IgD-negative memory B cell (primary cell): ENCODE measurements at regions not wholly inside any gene's neighbourhood (a gene's known extent, or its start where the extent isn't known, plus 50 kb on each side); places are given as distances from the start of the nearest gene placed in this dataset.
"Not testable (repeated sequence)": the region's sequence is repeated elsewhere in the genome, so short reads cannot be mapped to it uniquely, and the experiment has no call there.

Source experiments
- H3K27ac Mint-ChIP-seq, 3 donors: one replicate each; pipeline ENCODE4 v1.8.0; 2020 to 2022; ENCODE audit warnings: mild to moderate bottlenecking in 3 of 3, mixed read lengths in 3 of 3, moderate library complexity in 1 of 3
- H3K27me3 Mint-ChIP-seq: one replicate; pipeline ENCODE4 v1.8.0; 2021; ENCODE audit warnings: mixed read lengths
- H3K36me3 Mint-ChIP-seq: one replicate; pipeline ENCODE4 v1.8.0; 2020; ENCODE audit warnings: mild to moderate bottlenecking, mixed read lengths
- H3K4me1 Mint-ChIP-seq, 3 donors: one replicate each; pipeline ENCODE4 v1.8.0; 2020 to 2022; ENCODE audit warnings: mixed read lengths in 3 of 3, mild to moderate bottlenecking in 1 of 3
- H3K4me3 Mint-ChIP-seq, 4 donors: one replicate each; pipeline ENCODE4 v1.8.0; 2020 to 2022; ENCODE audit warnings: mild to moderate bottlenecking in 4 of 4, mixed read lengths in 4 of 4, moderate library complexity in 3 of 4
- H3K9me3 Mint-ChIP-seq, 3 donors: one replicate each; pipeline ENCODE4 v1.8.0; 2020 to 2021; ENCODE audit warnings: mixed read lengths in 3 of 3, mild to moderate bottlenecking in 1 of 3

DNA sequence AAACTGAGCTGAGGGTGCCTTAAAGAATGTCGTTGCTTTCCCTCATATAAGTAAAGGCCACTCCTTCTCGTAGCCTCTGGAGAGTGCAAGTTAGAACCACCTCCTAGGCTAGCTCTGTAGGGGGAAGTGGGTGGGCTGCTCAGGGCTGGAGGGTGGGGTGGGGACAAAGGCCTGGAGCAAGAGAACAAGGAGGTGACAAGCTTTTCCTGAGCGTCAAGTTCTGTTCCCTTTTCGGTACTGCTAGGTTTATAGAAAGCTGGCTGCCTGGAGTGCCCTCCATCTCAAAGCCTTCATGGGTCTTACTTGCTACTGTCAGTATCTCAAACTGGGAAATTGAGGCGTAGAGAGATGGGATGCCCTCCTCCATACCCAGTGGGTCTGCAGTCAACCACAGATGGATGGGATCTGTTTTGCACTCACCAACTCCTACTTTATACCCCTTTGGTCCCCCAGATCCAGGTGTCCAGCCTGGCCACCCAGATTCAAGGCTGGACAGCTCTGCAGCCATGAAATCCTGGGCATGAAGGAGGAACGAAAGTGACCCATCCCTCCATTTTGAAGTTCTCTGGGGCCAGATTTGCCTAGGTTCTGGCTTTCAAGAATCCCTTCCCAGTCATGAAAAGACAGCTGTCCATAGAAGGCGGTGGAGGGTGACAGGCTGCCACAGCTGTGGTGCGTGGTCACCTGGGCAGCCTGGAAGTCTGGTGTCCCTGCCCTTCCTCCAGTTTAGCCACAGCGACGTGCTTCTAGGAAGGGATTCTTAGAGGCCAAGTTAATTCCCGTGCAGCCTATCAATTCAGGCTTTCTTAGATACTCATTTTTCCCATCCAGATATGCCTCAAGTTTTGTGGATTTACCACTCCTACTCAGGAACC, 117.8 kb downstream of the CRLF3 start:
- Mint-ChIP-seq H3K27me3 (peaks cover 41% of the 10 kb centered on the region), H3K27ac (peak overlapping the region in 1 of 3 donors; percentile 74), H3K4me1 (peaks cover 0 to 11% (median 9%) of the 10 kb centered on the region in 3 donors), H3K4me3 (peak overlapping the region; percentile 9 to 89 (median 50))
- H3K9me3 Mint-ChIP-seq, H3K36me3 Mint-ChIP-seq: not testable (repeated sequence)

DNA sequence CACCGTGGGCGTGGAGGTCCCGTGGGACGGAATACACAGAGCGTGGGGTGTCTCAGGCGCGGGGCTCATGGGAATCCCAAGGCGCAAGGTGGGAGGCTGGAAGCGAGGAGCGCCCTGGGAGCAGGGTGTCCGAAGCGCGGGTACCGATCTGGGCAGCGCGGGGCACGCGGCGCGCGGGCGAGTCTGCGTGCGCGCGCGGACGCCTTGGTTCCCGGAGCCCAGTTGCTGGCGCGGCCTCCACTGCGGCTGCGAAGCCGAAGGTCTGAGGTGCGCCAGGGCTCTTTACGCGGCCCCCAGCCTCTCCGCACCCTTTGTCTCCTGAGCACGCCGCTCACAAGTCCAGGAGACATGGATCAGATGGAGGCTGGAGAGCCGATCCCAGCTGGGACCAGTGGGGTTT, 118.5 kb downstream of the CRLF3 start:
- not testable (repeated sequence) for H3K9me3 Mint-ChIP-seq, H3K27ac Mint-ChIP-seq, H3K4me1 Mint-ChIP-seq, H3K36me3 Mint-ChIP-seq
- H3K4me3 Mint-ChIP-seq: peak overlapping the region in 2 of 4 donors; percentile 50 to 68
- H3K27me3 Mint-ChIP-seq: peaks cover 42% of the 10 kb centered on the region

DNA sequence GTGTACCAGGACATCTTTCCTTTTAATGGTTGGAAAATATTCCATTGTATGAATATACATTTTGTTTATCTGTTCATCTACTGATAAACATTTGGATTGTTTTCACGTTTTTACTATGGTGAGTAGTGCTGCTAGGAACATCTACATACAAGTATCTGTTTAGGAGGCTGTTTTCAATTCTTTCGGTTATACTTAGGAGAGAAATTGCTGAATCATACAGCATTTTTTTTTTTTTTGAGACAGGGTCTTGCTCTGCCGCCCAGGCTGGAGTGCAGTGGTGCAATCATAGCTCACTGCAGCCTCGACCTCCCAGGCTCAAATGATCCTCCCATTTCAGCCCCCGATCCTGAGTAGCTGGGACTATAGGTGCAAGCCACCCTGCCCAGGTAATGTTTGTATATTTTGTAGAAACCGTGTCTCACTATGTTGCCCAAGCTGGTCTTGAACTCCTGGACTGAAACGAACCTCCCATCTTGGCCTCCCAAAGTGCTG, 122.9 kb downstream of the CRLF3 start:
- Mint-ChIP-seq H3K36me3 (no peaks in the 10 kb centered on the region), H3K4me1 (peaks cover 5 to 9% (median 6%) of the 10 kb centered on the region in 3 donors), H3K27ac (no peak overlapping the region), H3K27me3 (peaks cover 38% of the 10 kb centered on the region), H3K4me3 (no peak overlapping the region), H3K9me3 (no peaks in the 10 kb centered on the region)

DNA sequence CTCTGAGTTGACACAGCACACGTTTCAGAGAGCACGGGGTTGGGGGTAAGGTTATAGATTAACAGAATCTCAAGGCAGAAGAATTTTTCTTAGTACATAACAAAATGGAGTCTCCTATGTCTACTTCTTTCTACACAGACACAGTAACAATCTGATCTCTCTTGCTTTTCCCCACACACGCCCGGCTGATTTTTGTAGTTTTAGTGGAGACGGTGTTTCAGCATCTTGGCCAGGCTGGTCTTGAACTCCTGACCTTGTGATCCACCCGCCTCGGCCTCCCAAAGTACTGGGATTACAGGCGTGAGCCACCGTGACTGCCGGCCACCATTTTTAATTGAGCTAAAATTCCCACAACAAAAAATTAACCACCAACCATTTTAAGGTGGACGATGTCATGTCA, 123.7 kb downstream of the CRLF3 start:
- not testable (repeated sequence) for H3K27ac Mint-ChIP-seq, H3K4me3 Mint-ChIP-seq, H3K36me3 Mint-ChIP-seq, H3K9me3 Mint-ChIP-seq, H3K4me1 Mint-ChIP-seq
- H3K27me3 Mint-ChIP-seq: peaks cover 37% of the 10 kb centered on the region

DNA sequence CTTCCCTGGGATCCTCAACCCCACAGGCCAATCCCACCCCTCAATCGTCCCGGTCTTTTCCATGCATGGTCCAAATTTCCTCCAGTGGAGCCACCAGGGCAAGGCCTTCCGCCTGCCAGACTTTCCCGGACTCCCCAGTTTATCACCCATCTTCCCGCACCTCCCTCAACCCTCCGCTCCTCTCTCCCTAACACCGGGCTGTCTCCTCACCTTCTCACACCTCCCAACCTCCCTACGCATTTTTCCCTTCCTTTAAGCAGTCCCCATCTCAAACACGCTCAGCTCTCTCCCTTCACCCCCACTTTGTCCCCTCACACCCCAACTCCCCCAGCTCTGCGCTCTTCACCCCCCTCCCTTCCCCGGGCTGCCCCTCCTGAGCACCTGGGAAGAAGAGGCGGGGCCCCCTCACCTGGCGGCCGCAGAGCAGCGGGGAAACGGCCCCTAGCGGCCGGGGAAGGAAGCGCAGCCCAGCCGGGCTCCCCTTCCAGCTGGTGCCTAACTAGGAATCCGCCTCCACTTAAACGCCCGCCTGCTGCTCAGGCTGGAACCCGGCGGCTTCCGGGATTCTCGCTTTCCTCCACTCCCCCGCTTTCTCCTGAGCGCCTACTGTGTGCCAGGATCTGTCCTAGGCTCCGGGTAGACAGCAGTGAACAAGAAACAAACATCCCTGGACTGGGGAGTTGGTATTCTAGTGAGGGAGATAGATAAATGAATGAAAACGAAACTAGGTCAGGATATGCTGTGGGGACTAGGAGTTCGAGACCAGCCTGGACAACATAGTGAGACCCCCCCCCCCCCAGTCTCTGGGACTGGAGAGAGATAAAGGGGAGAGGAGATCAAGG, 126.7 kb downstream of the CRLF3 start:
- not testable (repeated sequence) for H3K27ac Mint-ChIP-seq, H3K36me3 Mint-ChIP-seq, H3K9me3 Mint-ChIP-seq
- peaks cover 7 to 10% (median 8%) of the 10 kb centered on the region in 3 donors for H3K4me1 Mint-ChIP-seq
- peaks cover 25% of the 10 kb centered on the region for H3K27me3 Mint-ChIP-seq
- peak overlapping the region in 2 of 4 donors; percentile 82 to 85 for H3K4me3 Mint-ChIP-seq

DNA sequence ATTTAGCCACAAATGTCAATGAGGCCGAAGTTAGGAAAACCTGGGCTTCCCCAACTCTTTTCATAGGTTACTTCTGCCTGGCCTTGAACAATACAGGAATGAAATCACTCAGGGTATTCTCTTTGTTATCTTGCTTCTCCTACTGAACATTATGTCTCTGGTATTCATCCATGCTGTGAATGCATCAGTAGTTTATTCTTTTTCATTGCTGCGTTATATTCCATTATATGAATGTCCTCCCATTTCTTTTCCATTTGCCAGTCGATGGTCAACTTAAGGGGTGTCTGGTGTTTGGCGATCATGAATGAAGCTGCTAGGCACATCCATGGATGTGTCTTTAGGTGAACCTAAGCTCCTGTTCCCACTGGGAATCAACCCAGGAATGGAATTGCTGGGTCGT, 128.3 kb downstream of the CRLF3 start:
- peaks cover 0 to 3% (median 0%) of the 10 kb centered on the region in 3 donors for H3K9me3 Mint-ChIP-seq
- H3K4me3 Mint-ChIP-seq: no peak overlapping the region
- no peaks in the 10 kb centered on the region for H3K36me3 Mint-ChIP-seq
- H3K27me3 Mint-ChIP-seq: peaks cover 18% of the 10 kb centered on the region
- peaks cover 7 to 10% (median 8%) of the 10 kb centered on the region in 3 donors for H3K4me1 Mint-ChIP-seq
- H3K27ac Mint-ChIP-seq: no peak overlapping the region

DNA sequence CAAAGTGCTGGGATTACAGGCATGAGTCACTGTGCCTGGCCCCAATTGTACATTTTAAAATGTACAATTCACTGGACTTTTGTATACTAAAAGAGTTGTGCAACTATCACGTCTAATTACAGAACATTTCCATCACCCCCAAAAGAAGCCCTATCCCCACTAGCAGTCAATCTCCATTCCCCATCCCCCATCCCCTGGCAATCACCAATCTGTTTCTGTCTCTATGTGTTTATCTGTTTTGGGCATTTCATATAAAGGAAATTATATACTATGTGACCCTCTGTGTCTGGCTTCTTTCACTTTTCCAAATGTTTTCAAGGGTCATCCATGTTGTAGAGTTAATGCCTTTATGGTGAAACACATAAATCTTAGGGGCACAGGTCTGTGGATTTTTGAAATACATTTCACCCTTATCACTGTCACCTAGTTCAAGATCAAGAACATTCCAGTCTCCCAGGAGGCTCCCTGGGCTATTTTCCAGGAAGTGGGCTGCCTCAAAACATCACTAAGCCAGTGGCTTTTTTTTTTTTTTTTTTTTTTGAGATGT, 129.2 kb downstream of the CRLF3 start:
- Mint-ChIP-seq H3K4me1 (peaks cover 7 to 10% (median 8%) of the 10 kb centered on the region in 3 donors), H3K27me3 (peaks cover 13% of the 10 kb centered on the region), H3K4me3 (peak overlapping the region in 1 of 4 donors; percentile 9)
- H3K27ac Mint-ChIP-seq, H3K36me3 Mint-ChIP-seq, H3K9me3 Mint-ChIP-seq: not testable (repeated sequence)

DNA sequence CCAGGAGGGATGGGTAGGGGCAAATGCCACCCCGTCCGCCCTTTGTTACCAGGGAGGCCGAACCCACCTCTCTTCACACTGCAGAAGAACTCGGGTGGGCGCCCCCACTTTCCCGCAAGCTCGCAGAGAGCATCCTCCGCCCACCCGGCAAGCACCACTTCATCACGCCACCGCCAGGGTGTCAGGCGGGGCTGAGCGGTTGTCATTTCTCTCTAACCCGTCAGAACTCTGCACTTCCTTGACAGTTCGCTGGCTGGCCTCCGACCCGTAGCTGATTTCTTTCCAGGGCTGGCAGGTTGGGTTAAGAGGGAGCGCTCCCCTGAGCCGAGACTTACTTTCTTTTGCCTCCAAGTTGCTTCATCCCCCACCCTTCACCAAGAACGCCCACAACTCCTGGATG, 130.7 kb downstream of the CRLF3 start:
- H3K36me3 Mint-ChIP-seq, H3K9me3 Mint-ChIP-seq, H3K27me3 Mint-ChIP-seq: not testable (repeated sequence)
- Mint-ChIP-seq H3K27ac (peak overlapping the region in 1 of 3 donors; percentile 46), H3K4me3 (peak overlapping the region in 2 of 4 donors; percentile 68 to 88), H3K4me1 (peaks cover 7 to 10% (median 8%) of the 10 kb centered on the region in 3 donors)

DNA sequence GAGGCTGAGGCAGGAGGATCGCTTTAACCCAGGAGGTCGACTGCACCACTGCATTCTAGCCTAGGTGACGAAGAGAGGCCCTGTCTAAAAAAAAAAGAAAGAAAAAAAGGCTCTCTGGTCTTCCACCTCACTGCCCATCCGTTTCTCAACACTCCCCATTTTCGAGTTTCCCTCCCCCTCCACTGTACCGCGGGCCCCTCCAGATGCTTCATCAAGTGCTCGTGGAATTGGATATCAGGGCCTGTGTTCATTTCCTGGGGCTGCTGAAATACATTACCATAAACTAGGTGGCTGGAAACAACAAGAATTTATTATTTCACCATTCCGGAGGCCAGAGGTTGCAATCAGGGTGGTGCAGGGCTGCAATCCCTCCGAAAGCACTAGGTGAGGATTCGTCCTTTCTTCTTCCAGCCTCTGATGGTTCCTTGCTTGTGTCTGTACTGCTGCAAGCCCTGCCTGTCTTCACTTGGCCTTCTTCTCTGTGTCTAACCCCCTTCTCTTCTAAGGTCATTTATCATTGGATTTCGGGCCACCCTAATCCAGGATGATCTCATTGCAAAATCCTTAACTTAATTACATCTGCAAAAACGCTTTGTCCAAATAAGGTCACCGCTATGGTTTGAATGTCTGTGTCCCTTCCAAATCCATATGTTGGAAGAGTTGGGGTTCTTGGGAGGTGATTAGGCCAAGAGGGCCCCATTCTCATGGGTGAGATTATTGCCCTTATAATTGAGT, 135.1 kb downstream of the CRLF3 start:
- not testable (repeated sequence) for H3K9me3 Mint-ChIP-seq, H3K36me3 Mint-ChIP-seq, H3K4me1 Mint-ChIP-seq, H3K27ac Mint-ChIP-seq, H3K4me3 Mint-ChIP-seq
- H3K27me3 Mint-ChIP-seq: peaks cover 21% of the 10 kb centered on the region

DNA sequence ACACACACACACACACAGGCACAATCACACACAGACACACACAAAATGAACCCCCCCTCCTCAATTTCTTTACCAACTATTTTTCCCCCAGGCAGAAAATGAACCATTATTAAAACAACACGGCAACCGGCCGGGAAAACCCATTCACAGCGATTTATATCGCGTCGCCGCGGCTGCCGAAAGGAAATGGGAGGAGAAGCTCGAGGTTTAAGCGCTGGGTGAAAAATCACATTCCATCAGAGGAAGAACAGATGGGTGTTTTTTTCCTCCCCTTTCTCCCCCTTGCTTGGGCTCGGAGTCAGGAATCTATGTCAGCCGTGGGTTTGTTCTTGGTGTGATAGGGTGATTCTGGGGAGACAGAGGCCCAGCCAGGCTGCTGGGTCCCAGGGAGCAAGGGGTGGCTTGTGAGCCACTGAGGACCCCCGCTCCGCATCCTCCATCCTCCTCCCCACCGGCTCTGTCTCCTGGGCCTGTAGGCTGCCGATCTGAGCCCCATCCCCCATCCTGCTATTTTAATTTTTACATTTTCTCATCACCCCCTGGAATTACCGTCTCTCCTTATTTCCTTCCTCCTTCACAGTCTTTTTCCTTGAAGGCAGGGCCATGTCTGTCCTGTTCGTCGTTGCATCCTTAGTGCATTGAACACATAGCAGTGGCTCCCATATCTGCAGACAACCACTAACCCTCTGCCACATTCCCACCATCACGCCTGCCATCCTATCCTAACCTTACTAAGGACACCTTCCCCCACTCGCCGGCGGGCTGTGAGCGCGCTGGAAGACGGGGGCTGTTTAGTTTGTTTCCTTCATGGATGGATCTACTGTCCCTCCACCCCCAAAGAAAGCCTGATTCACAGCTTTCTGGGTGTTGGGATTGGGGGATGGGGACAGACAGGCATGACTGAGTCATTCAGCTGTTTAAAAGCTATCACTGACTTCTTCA, 137.7 kb downstream of the CRLF3 start:
- Mint-ChIP-seq H3K27me3 (peaks cover 16% of the 10 kb centered on the region), H3K4me3 (peak overlapping the region in 1 of 4 donors; percentile 28)
- H3K9me3 Mint-ChIP-seq, H3K36me3 Mint-ChIP-seq, H3K27ac Mint-ChIP-seq, H3K4me1 Mint-ChIP-seq: not testable (repeated sequence)

DNA sequence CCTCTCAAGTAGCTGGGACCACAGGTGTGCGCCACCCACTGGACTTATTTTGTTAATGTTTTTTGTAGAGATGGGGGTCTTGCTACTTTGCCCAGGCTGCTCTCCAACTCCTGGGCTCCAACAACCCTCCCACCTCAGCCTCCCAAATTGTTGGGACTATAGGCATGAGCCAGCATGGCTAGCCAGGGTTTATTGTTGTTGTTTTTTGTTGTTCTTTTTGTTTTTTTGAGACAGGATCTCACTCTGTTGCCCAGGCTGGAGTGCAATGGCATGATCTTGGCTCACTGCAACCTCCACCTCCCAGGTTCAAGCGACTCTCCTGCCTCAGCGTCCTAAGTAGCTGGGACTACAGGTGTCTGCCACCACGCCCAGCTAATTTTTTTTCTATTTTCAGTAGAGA, 142.2 kb downstream of the CRLF3 start:
- not testable (repeated sequence) for H3K4me1 Mint-ChIP-seq, H3K9me3 Mint-ChIP-seq, H3K4me3 Mint-ChIP-seq, H3K27ac Mint-ChIP-seq, H3K36me3 Mint-ChIP-seq
- peaks cover 19% of the 10 kb centered on the region for H3K27me3 Mint-ChIP-seq

DNA sequence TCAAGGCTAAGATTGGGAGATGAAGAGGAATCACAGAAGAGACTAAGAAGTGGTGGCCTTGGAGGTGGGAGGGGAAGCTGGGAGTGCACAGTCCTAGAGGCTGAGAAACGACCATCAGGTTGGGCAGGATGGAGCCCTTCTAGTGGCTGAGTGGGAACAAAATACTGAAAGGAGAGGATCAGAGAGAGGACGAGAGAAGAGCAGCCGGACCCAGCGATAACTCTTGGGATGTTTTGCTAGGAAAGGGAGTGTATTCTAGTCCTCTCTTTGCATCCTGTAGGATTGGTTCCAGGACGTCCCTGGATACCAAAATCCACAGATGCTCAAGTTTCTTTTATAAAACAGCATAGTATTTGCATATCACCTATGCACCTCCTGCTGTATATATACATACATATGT, 143.8 kb downstream of the CRLF3 start:
- H3K27me3 Mint-ChIP-seq, H3K27ac Mint-ChIP-seq, H3K36me3 Mint-ChIP-seq, H3K4me1 Mint-ChIP-seq, H3K9me3 Mint-ChIP-seq, H3K4me3 Mint-ChIP-seq: not testable (repeated sequence)

DNA sequence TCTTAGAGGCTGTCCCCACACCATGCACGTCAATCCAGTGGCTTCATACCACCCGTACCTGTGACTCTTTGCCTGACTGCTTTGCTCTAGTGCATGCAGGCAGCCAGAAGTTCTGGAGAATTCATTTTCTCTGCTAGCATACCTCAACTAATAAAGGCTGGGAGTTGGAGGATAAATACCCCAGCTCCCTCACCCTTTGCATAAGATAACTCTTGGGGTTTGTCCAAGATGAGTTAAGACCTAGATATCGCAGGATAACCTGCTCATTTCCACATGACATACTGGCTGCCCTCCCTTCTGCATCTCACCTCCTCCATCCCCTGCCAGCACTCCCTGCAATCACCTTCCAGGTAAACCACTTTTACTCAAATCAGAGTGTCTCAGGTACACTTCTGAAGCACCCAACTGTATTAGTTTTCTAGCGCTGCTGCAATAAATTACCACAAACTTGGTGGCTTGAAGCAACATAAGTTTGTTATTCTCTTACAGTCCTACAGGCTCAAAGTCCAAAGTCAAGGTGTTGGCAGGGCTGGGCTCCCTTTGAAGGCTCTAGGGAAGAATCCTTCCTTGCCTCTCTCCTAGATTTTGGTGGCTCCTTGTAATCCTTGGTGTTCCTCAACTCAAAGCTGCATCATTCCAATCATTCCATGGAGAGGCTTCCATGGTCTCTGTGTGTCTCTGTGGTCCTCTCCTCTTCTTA, 146.8 kb downstream of the CRLF3 start:
- no peaks in the 10 kb centered on the region for H3K36me3 Mint-ChIP-seq
- H3K4me3 Mint-ChIP-seq: no peak overlapping the region
- H3K9me3 Mint-ChIP-seq: peaks cover 0 to 4% (median 0%) of the 10 kb centered on the region in 3 donors
- H3K27me3 Mint-ChIP-seq: peaks cover 3% of the 10 kb centered on the region
- H3K4me1 Mint-ChIP-seq: peaks cover 0 to 1% (median 0%) of the 10 kb centered on the region in 3 donors
- H3K27ac Mint-ChIP-seq: no peak overlapping the region
